Adipocyte (in vitro differentiated cells): ENCODE measurements at regions not wholly inside any gene's neighbourhood (a gene's known extent, or its start where the extent isn't known, plus 50 kb on each side); places are given as distances from the start of the nearest gene placed in this dataset.
A peak's percentile ranks its signal among the peaks of the same experiment; 100 is the strongest.
"Not testable (repeated sequence)": the region's sequence is repeated elsewhere in the genome, so short reads cannot be mapped to it uniquely, and the experiment has no call there.

Experiments
- DNase-seq: peaks from one replicate; pipeline ENCODE4 v3.0.0-alpha.2; 2015; ENCODE audit warnings: low read depth
- H3K27me3 ChIP-seq: replicated peaks from 2 replicates; pipeline ENCODE4 v1.7.0; 2013; ENCODE audit warnings: mild to moderate bottlenecking, low read length, moderate library complexity; ENCODE audit not compliant: control insufficient read depth, insufficient read depth
- H3K36me3 ChIP-seq: 2 replicates; pipeline ENCODE4 v1.7.0; 2013; ENCODE audit warnings: low read length, mild to moderate bottlenecking, moderate library complexity; ENCODE audit not compliant: control insufficient read depth, insufficient read depth, severe bottlenecking
- H3K4me1 ChIP-seq: 2 replicates; pipeline ENCODE4 v1.7.0; 2013; ENCODE audit warnings: mild to moderate bottlenecking, low read length, moderate library complexity; ENCODE audit not compliant: control insufficient read depth, insufficient read depth
- H3K4me3 ChIP-seq: 2 replicates; pipeline ENCODE4 v1.7.0; 2013; ENCODE audit warnings: mild to moderate bottlenecking, low read length, moderate library complexity
- H3K9ac ChIP-seq: 2 replicates; pipeline ENCODE4 v1.7.0; 2013; ENCODE audit warnings: mild to moderate bottlenecking, low read length, moderate library complexity
- H3K9me3 ChIP-seq: 2 replicates; pipeline ENCODE4 v1.7.0; 2013; ENCODE audit warnings: mild to moderate bottlenecking, low read length, moderate library complexity; ENCODE audit not compliant: control insufficient read depth

DNA sequence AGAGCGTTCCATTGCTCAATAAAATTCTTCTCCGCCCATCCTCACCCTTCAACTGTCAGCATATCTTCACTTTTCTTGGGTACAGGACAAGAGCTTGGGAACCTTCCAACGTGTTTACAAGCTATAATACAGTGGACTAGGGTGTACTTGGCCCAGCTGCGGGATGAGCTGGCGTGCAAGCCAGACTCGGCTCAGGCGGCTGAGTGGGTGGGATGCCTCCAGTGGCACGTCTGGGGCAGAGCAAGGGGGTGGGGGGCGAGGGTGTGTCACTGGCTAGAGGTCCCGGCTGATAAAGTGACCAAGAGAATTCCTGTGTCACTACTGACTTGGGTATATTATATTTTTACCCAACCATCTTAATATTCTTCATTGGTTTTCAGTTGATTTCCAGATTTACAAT, 179.7 kb downstream of the EVA1A start:
- H3K4me3 ChIP-seq, result no peak overlapping the region
- H3K4me1 ChIP-seq, result no peaks in the 10 kb centered on the region
- H3K9ac ChIP-seq, result no peak overlapping the region
- no peak for DNase-seq
- H3K9me3 ChIP-seq, result peaks cover 6% of the 10 kb centered on the region
- no peaks in the 10 kb centered on the region for H3K36me3 ChIP-seq
- H3K27me3 ChIP-seq, result no peaks in the 10 kb centered on the region

DNA sequence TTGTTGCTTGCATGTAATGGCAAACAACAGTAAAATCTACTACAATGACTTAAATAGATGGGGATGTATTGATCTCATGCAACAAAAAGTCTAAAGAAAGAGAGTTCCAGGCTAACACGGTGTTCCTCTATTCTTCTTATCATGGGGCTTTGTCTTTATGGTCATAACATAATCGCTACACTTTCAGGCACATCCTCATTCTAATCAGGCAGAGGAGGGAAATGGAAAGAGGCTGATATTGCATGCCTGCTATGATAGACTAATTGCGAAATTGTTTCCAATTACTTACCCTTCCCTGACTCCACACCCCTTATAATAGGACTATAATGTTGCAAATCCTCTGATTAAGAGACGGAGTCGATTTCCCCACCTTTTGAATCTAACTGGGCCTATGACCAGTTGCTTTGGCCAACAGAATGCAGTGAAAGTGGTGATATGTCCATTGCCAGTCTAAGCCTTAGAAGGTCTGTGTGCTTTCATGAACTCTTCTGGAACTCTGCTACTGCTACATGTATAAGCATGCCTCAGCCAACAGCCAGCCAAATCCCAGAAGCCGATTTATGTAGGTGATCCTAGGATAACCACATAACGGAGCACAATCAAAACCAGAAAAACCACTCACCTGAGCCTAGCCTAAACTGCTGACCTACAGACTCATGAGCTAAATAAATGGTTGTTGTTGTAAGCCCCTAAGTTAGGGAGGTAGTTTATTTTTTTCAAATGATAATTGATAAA, 180.3 kb upstream of the TACR1 start:
- no peak for DNase-seq
- H3K4me3 ChIP-seq, result no peak overlapping the region
- H3K27me3 ChIP-seq, result no peaks in the 10 kb centered on the region
- no peak overlapping the region for H3K9ac ChIP-seq
- no peaks in the 10 kb centered on the region for H3K36me3 ChIP-seq
- no peaks in the 10 kb centered on the region for H3K4me1 ChIP-seq
- H3K9me3 ChIP-seq, result no peaks in the 10 kb centered on the region

DNA sequence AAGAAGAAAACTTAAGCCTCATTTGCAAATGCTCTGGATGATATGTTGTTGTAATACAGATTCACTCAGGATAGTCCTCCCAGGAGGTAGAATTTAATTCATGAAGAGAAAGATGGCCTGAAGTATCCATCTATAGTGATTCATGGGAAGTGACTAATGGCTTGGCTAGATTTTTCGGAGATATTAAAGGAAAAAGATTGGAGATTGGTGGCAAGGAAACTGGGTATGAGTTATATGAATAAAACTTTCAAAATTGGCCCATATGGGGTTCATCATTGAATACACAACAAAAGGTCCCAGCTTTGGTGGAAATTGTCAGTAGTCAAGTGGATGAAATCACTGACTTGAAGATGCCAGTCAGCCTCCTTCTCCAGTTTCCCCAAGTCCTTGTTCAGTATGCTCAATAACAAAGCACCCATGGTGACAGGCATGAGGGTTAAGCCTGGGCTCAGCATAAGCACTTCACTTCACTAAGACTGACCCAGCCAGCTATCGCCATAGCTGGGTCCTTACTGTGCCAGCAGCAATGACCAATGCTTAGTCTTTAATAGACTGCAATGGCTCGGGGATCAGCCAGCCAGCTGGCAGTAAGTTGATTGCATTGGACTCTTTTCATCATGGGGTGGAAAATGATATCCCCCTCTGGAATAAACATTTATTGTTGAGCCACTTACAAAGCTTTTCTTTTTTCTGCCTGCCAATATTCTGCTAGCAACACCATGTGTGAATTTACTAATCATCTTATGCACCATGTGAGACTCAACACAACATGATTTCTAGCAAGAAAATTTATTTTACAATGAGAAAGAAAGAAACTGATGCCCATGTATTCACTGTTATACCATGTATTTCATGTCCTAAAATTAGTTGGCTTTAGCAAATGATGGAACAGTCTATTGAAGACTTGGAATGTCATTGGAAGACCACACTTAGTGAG, 176.6 kb upstream of the TACR1 start:
- H3K4me3 ChIP-seq, result no peak overlapping the region
- H3K9ac ChIP-seq, result no peak overlapping the region
- H3K27me3 ChIP-seq, result no peaks in the 10 kb centered on the region
- DNase-seq, result no peak
- H3K36me3 ChIP-seq, result no peaks in the 10 kb centered on the region
- no peaks in the 10 kb centered on the region for H3K4me1 ChIP-seq
- H3K9me3 ChIP-seq, result no peaks in the 10 kb centered on the region

DNA sequence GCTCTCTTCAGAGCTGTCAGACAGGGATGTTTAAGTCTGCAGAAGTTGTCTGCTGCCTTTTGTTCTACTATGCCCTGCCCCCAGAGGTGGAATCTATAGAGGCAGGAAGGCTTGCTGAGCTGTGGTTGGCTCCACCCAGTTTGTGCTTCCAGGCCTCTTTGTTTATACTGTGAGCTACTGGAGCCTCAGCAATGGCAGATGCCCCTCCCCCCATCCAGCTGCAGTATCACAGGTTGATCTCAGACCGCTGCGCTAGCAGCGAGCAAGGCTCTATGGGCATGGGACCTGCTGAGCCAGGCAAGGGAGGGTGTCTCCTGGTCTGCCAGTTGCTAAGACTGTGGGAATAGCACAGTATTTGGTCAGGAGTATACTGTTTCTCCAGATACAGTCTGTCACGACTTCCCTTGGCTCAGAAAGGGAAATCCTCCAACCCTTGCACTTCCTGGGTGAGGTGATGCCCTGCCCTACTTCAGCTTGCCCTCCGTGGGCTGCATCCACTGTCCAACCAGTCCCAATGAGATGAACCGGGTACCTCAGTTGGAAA, 175.2 kb upstream of the TACR1 start:
- DNase-seq, H3K36me3 ChIP-seq, H3K4me1 ChIP-seq, H3K4me3 ChIP-seq, H3K9ac ChIP-seq, H3K9me3 ChIP-seq, H3K27me3 ChIP-seq: not testable (repeated sequence)

DNA sequence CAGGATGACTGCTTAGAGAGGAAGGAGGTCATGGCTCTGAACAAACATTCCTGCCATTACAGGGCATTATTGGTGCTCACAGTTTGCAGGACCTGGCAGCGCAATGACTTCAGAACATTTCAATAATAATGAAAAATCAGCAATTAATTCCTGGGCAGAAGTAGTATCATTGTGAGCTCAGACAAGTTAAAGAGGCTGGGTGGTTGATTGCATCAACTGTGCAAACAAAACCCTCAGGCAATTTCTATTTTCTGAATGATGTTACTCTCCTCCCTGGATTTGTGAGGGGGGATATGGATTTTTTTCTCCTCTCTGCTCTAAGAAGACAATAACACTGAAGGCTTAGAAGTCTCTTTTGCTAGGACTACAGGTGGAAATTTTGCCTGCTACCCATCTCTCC, 168.1 kb upstream of the TACR1 start:
- no peaks in the 10 kb centered on the region for H3K36me3 ChIP-seq
- H3K9ac ChIP-seq, result no peak overlapping the region
- no peaks in the 10 kb centered on the region for H3K27me3 ChIP-seq
- H3K4me1 ChIP-seq, result no peaks in the 10 kb centered on the region
- peaks cover 4% of the 10 kb centered on the region for H3K9me3 ChIP-seq
- no peak for DNase-seq
- no peak overlapping the region for H3K4me3 ChIP-seq

DNA sequence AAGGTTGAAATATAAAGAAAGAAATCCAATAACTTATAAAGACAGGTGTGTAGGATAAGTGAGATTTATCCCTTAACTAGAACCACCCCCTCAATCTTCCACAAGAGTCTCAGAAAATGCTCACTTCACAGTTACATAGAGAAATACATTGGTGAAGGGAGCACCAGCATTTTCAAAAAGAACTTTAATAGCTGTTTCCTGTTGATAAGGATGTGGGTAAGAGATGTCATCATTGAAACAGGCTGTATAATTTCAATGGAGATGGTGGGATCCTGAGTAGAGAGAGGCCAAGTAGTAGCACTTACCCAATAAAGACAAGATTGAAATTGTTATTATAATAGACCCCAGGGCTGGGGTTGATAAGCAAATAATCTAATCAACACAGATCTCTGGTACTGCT, 162.2 kb upstream of the TACR1 start:
- H3K9me3 ChIP-seq, result no peaks in the 10 kb centered on the region
- H3K4me3 ChIP-seq, result no peak overlapping the region
- no peaks in the 10 kb centered on the region for H3K4me1 ChIP-seq
- H3K36me3 ChIP-seq, result no peaks in the 10 kb centered on the region
- no peak for DNase-seq
- H3K9ac ChIP-seq, result no peak overlapping the region
- H3K27me3 ChIP-seq, result no peaks in the 10 kb centered on the region

DNA sequence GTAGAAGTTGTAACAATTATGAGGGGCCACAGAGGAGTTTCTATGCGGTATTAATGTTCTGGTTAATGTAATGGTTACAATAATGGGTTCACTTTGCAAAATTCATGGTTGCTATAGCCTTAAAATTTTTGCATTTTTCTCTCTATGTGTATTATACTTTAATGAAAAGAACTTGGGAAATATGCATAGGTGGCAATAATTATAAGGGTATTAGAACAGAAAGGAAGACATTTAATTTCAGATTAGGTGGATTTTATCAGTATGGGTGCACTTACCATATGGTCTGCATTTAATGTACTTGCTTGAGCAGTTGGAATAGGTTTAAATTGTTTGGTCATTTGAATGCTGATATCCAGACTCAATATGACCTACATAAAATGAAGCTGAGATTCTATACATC, 161.6 kb upstream of the TACR1 start:
- DNase-seq, result no peak
- H3K9ac ChIP-seq, result no peak overlapping the region

DNA sequence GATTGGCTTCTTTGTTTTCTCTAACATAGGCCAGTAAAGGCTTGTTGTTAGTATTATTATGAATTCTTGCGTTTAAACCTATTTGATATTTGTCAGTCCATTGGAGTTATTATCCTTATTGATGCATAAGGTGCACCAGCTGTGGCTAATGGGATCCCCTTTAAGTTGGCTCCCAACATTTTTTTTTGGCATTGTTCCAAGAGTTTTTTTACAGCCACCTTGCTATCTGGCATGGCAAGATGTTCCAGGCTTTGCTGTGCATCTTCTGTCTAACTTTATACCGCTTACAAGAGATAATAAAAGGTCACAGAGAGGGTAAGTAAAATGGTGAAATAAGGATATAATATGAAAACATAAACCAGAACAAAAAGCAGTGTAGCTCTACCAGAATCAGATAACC, 157.5 kb upstream of the TACR1 start:
- H3K4me3 ChIP-seq, result no peak overlapping the region
- H3K27me3 ChIP-seq, result no peaks in the 10 kb centered on the region
- H3K4me1 ChIP-seq, result no peaks in the 10 kb centered on the region
- DNase-seq, result peak; percentile 1
- no peaks in the 10 kb centered on the region for H3K9me3 ChIP-seq
- no peaks in the 10 kb centered on the region for H3K36me3 ChIP-seq
- H3K9ac ChIP-seq, result no peak overlapping the region

More for the DNA sequence above, 161.6 kb upstream of the TACR1 start:
- no peaks in the 10 kb centered on the region for H3K4me1 ChIP-seq
- no peaks in the 10 kb centered on the region for H3K36me3 ChIP-seq
- no peaks in the 10 kb centered on the region for H3K27me3 ChIP-seq
- H3K9me3 ChIP-seq, result no peaks in the 10 kb centered on the region
- H3K4me3 ChIP-seq, result no peak overlapping the region

DNA sequence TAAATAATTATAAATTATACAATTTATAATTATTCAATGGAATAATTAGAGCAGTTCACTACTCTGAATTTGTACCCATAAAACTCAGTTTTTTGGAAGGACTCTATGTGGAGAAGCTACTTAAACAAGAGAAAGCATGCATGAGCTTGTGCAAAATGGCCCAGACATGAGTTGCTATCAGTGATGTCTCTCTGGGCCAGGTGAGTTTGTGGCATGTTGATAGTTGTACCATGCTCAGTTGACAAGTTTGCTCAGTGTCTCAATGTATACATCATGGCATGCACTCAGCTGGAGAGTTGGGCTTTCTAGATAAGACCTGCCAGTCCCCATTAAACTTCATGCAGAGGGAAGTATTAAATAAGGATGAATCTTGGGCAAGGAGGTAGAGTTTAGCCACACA, 153.8 kb upstream of the TACR1 start:
- H3K4me3 ChIP-seq, result no peak overlapping the region
- no peak overlapping the region for H3K9ac ChIP-seq
- H3K27me3 ChIP-seq, result no peaks in the 10 kb centered on the region
- no peaks in the 10 kb centered on the region for H3K4me1 ChIP-seq
- no peak for DNase-seq
- no peaks in the 10 kb centered on the region for H3K9me3 ChIP-seq
- H3K36me3 ChIP-seq, result no peaks in the 10 kb centered on the region

DNA sequence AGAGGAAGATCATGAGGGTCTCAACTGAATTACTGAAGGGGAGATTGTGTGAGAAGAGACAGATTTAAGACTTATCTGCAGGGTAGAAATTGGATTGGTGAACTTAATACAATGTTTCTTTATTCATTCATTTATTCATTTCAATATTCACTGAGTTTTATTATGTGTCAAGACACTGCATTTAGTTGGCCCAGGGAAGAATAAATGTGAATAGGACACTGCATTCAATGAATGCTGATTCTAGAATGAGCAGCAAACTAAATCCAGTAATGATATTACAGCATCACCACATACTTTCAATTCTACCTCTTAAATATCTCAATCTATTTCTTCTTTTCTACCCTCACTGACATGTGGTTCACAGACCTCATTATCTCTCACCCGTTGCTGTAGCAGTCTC, 149.0 kb upstream of the TACR1 start:
- DNase-seq, result no peak
- H3K27me3 ChIP-seq, result no peaks in the 10 kb centered on the region
- no peaks in the 10 kb centered on the region for H3K4me1 ChIP-seq
- no peak overlapping the region for H3K9ac ChIP-seq
- H3K4me3 ChIP-seq, result no peak overlapping the region
- no peaks in the 10 kb centered on the region for H3K36me3 ChIP-seq
- no peaks in the 10 kb centered on the region for H3K9me3 ChIP-seq

DNA sequence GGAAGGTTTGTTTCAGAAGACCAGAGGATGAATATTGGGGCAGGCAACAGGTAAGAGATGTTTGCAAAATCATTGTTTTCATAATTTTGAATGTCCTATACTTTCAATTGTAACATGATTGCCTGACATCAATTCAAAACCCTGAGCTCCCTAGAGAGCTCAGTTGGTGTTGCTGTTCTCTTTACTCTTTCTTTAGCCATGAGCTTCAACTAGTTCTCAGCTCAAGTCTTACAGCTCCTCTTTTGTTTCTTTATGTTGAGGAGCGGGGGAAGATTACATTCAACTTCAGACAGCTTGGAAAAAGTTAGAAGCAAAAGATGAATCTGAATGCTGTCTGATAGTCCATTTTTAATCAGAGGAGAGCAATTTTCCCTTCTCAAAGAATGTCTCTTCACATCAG, 144.8 kb upstream of the TACR1 start:
- no peak for DNase-seq
- Histone ChIP-seq H3K9ac (no peak overlapping the region), H3K36me3 (no peaks in the 10 kb centered on the region), H3K9me3 (no peaks in the 10 kb centered on the region), H3K4me1 (peaks cover 2% of the 10 kb centered on the region), H3K4me3 (no peak overlapping the region), H3K27me3 (no peaks in the 10 kb centered on the region)
